GM21717 (cell line): ENCODE measurements at regions not wholly inside any gene's neighbourhood (a gene's known extent, or its start where the extent isn't known, plus 50 kb on each side); places are given as distances from the start of the nearest gene placed in this dataset.

Experiments used
- ATAC-seq: cut with Tn5 transposase; IDR thresholded peaks from one replicate; pipeline ENCODE4 v1.9.1; 2021; ENCODE audit warnings: mild to moderate bottlenecking, moderate library complexity; ENCODE audit not compliant: unreplicated experiment

- ATAC-seq: no peak
Measured at GRCh38 chr17:65370669-65371131, 190.7 kb downstream of the AXIN2 start.

- ATAC-seq: no peak
Measured at GRCh38 chr17:65368341-65368740, 193.1 kb downstream of the AXIN2 start.

GRCh38 chr17:65366102-65366844, 195.2 kb downstream of the AXIN2 start:
- ATAC-seq: no peak

- no peak for ATAC-seq
Measured at GRCh38 chr17:65365169-65365568, 196.3 kb downstream of the AXIN2 start.

- no peak for ATAC-seq
Measured at GRCh38 chr17:65364438-65364837, 197.0 kb downstream of the AXIN2 start.

- no peak for ATAC-seq
Measured at GRCh38 chr17:65362826-65363225, 198.6 kb downstream of the AXIN2 start.

- no peak for ATAC-seq
Measured at GRCh38 chr17:65360961-65361552, 200.4 kb downstream of the AXIN2 start.

- ATAC-seq: no peak
Measured at GRCh38 chr17:65359016-65359415, 202.4 kb downstream of the AXIN2 start.

- no peak for ATAC-seq
Measured at GRCh38 chr17:65356536-65356935, 204.9 kb downstream of the AXIN2 start.

- ATAC-seq: no peak
Measured at GRCh38 chr17:65355246-65355645, 206.2 kb downstream of the AXIN2 start.

GRCh38 chr17:65349916-65350315, 211.5 kb downstream of the AXIN2 start:
- ATAC-seq: no peak

- ATAC-seq: no peak
Measured at GRCh38 chr17:65346166-65346565, 209.0 kb downstream of the RGS9 start.

- no peak for ATAC-seq
Measured at GRCh38 chr17:65345261-65346005, 208.3 kb downstream of the RGS9 start.

- ATAC-seq: no peak
Measured at GRCh38 chr17:65340401-65340800, 203.2 kb downstream of the RGS9 start.

- ATAC-seq: no peak
Measured at GRCh38 chr17:65334406-65334805, 197.2 kb downstream of the RGS9 start.

- no peak for ATAC-seq
Measured at GRCh38 chr17:65332779-65333178, 195.6 kb downstream of the RGS9 start.

GRCh38 chr17:65332375-65332774, 195.2 kb downstream of the RGS9 start:
- no peak for ATAC-seq

GRCh38 chr17:65328567-65328966, 191.4 kb downstream of the RGS9 start:
- ATAC-seq: no peak

- no peak for ATAC-seq
Measured at GRCh38 chr17:65324611-65325342, 187.6 kb downstream of the RGS9 start.

- no peak for ATAC-seq
Measured at GRCh38 chr17:65323049-65323448, 185.9 kb downstream of the RGS9 start.

GRCh38 chr17:65320820-65321219, 183.7 kb downstream of the RGS9 start:
- no peak for ATAC-seq
